Liver (tissue), 3 donors: ENCODE measurements at regions not wholly inside any gene's neighbourhood (a gene's known extent, or its start where the extent isn't known, plus 50 kb on each side); places are given as distances from the start of the nearest gene placed in this dataset.

Experiments
- CTCF ChIP-seq: fragments of 150-350 bp; IDR thresholded peaks from 2 replicates; pipeline ENCODE4 v1.5.1; 2017; ENCODE audit warnings: improper control_type of control experiment, low read depth, low read length; ENCODE audit not compliant: missing input control
- EGR1 ChIP-seq, 2 donors: IDR thresholded peaks; 2 replicates each; pipeline ENCODE4 v1.6.1; 2016 to 2018; ENCODE audit warnings: antibody characterized with exemption in 2 of 2, low read depth in 2 of 2
- HNF4A ChIP-seq, 2 donors: conservative IDR thresholded peaks; 2 replicates each; pipeline ENCODE4 v1.6.1; 2016; ENCODE audit warnings: antibody characterized with exemption in 2 of 2, mild to moderate bottlenecking in 2 of 2
- RAD21 ChIP-seq, 2 donors: IDR thresholded peaks; 2 replicates each; pipeline ENCODE4 v1.6.1; 2016; ENCODE audit warnings: antibody characterized with exemption in 2 of 2, mild to moderate bottlenecking in 2 of 2
- TAF1 ChIP-seq: conservative IDR thresholded peaks from 2 replicates; pipeline ENCODE4 v1.6.1; 2016; ENCODE audit warnings: antibody characterized with exemption, mild to moderate bottlenecking
- ZBTB33 ChIP-seq: IDR thresholded peaks from 2 replicates; pipeline ENCODE4 v1.6.1; 2016; ENCODE audit warnings: antibody characterized with exemption
- donor health status: healthy.
- donor health status: healthy.

- TF ChIP-seq CTCF (no peak), EGR1 (IDR thresholded peaks at IDR 0.05; ENCODE audit: low read depth in 2 of 2) (no peak), TAF1 (no peak), HNF4A (conservative IDR thresholded peaks at IDR 0.05) (no peak), RAD21 (IDR thresholded peaks at IDR 0.05) (no peak), ZBTB33 (no peak)
Observed at GRCh38 chr15:96693515-96693914, 363.0 kb downstream of the NR2F2 start.
